ENCODE measurements at regions not wholly inside any gene's neighbourhood (a gene's known extent, or its start where the extent isn't known, plus 50 kb on each side); places are given as distances from the start of the nearest gene placed in this dataset.

- in situ Hi-C loops (cut with HindIII; ENCODE audit: low pct_unique_long_range_greater_than_20kb, low sequenced_read_pairs) = no loop called here
- no peak for TF ChIP-seq JUND (IDR thresholded peaks at IDR 0.05; ENCODE audit: low read depth)
- DNase-seq (ENCODE audit: low read depth in 1 of 2, low spot score in 1 of 2) = no peak
Measured at GRCh38 chr2:59924346-59924745, 629.1 kb downstream of the BCL11A start.

GRCh38 chr2:59922450-59922849, 631.0 kb downstream of the BCL11A start:
- TF ChIP-seq JUND (IDR thresholded peaks at IDR 0.05; ENCODE audit: low read depth) = no peak
- in situ Hi-C loops (cut with HindIII; ENCODE audit: low pct_unique_long_range_greater_than_20kb, low sequenced_read_pairs) = no loop called here
- DNase-seq (ENCODE audit: low read depth in 1 of 2, low spot score in 1 of 2) = no peak

GRCh38 chr2:59921743-59922142, 631.7 kb downstream of the BCL11A start:
- in situ Hi-C loops (cut with HindIII; ENCODE audit: low pct_unique_long_range_greater_than_20kb, low sequenced_read_pairs) = no loop called here
- DNase-seq (ENCODE audit: low read depth in 1 of 2, low spot score in 1 of 2) = no peak
- no peak for TF ChIP-seq JUND (IDR thresholded peaks at IDR 0.05; ENCODE audit: low read depth)

GRCh38 chr2:59920961-59921360, 632.5 kb downstream of the BCL11A start:
- no peak for TF ChIP-seq JUND (IDR thresholded peaks at IDR 0.05; ENCODE audit: low read depth)
- in situ Hi-C loops (cut with HindIII; ENCODE audit: low pct_unique_long_range_greater_than_20kb, low sequenced_read_pairs) = no loop called here
- no peak for DNase-seq (ENCODE audit: low read depth in 1 of 2, low spot score in 1 of 2)

- in situ Hi-C loops (cut with HindIII; ENCODE audit: low pct_unique_long_range_greater_than_20kb, low sequenced_read_pairs) = no loop called here
- DNase-seq (ENCODE audit: low read depth in 1 of 2, low spot score in 1 of 2) = no peak
- TF ChIP-seq JUND (IDR thresholded peaks at IDR 0.05; ENCODE audit: low read depth) = no peak
Measured at GRCh38 chr2:59920307-59920706, 633.1 kb downstream of the BCL11A start.

GRCh38 chr2:59919579-59919978, 633.9 kb downstream of the BCL11A start:
- no peak for TF ChIP-seq JUND (IDR thresholded peaks at IDR 0.05; ENCODE audit: low read depth)
- in situ Hi-C loops (cut with HindIII; ENCODE audit: low pct_unique_long_range_greater_than_20kb, low sequenced_read_pairs) = no loop called here
- no peak for DNase-seq (ENCODE audit: low read depth in 1 of 2, low spot score in 1 of 2)

GRCh38 chr2:59912042-59912441, 641.4 kb downstream of the BCL11A start:
- DNase-seq (ENCODE audit: low read depth in 1 of 2, low spot score in 1 of 2) = no peak
- in situ Hi-C loops (cut with HindIII; ENCODE audit: low pct_unique_long_range_greater_than_20kb, low sequenced_read_pairs) = no loop called here
- TF ChIP-seq JUND (IDR thresholded peaks at IDR 0.05; ENCODE audit: low read depth) = no peak

- DNase-seq (ENCODE audit: low read depth in 1 of 2, low spot score in 1 of 2) = no peak
Measured at GRCh38 chr2:59910166-59910565, 643.3 kb downstream of the BCL11A start.

GRCh38 chr2:59909147-59909546, 644.3 kb downstream of the BCL11A start:
- in situ Hi-C loops (cut with HindIII; ENCODE audit: low pct_unique_long_range_greater_than_20kb, low sequenced_read_pairs) = no loop called here
- no peak for TF ChIP-seq JUND (IDR thresholded peaks at IDR 0.05; ENCODE audit: low read depth)
- DNase-seq (ENCODE audit: low read depth in 1 of 2, low spot score in 1 of 2) = no peak

More at GRCh38 chr2:59910166-59910565, 643.3 kb downstream of the BCL11A start:
- TF ChIP-seq JUND (IDR thresholded peaks at IDR 0.05; ENCODE audit: low read depth) = no peak
- in situ Hi-C loops (cut with HindIII; ENCODE audit: low pct_unique_long_range_greater_than_20kb, low sequenced_read_pairs) = no loop called here

- TF ChIP-seq JUND (IDR thresholded peaks at IDR 0.05; ENCODE audit: low read depth) = no peak
- in situ Hi-C loops (cut with HindIII; ENCODE audit: low pct_unique_long_range_greater_than_20kb, low sequenced_read_pairs) = no loop called here
- DNase-seq (ENCODE audit: low read depth in 1 of 2, low spot score in 1 of 2) = no peak
Measured at GRCh38 chr2:59905731-59906130, 647.7 kb downstream of the BCL11A start.

GRCh38 chr2:59903994-59904544, 649.4 kb downstream of the BCL11A start:
- TF ChIP-seq JUND (IDR thresholded peaks at IDR 0.05; ENCODE audit: low read depth) = no peak
- in situ Hi-C loops (cut with HindIII; ENCODE audit: low pct_unique_long_range_greater_than_20kb, low sequenced_read_pairs) = no loop called here
- no peak for DNase-seq (ENCODE audit: low read depth in 1 of 2, low spot score in 1 of 2)

GRCh38 chr2:59900728-59901452, 652.6 kb downstream of the BCL11A start:
- no peak for DNase-seq (ENCODE audit: low read depth in 1 of 2, low spot score in 1 of 2)
- no peak for TF ChIP-seq JUND (IDR thresholded peaks at IDR 0.05; ENCODE audit: low read depth)
- in situ Hi-C loops (cut with HindIII; ENCODE audit: low pct_unique_long_range_greater_than_20kb, low sequenced_read_pairs) = no loop called here

GRCh38 chr2:59899692-59900091, 653.8 kb downstream of the BCL11A start:
- in situ Hi-C loops (cut with HindIII; ENCODE audit: low pct_unique_long_range_greater_than_20kb, low sequenced_read_pairs) = no loop called here
- TF ChIP-seq JUND (IDR thresholded peaks at IDR 0.05; ENCODE audit: low read depth) = no peak
- no peak for DNase-seq (ENCODE audit: low read depth in 1 of 2, low spot score in 1 of 2)
